GM23338 (cell line): ENCODE measurements at regions not wholly inside any gene's neighbourhood (a gene's known extent, or its start where the extent isn't known, plus 50 kb on each side); places are given as distances from the start of the nearest gene placed in this dataset.

Experiments used
- ATAC-seq: fragments of 200-7000 bp; cut with Tn5 transposase; 3 replicates; pipeline ENCODE4 v1.9.1; 2020
- DNase-seq: peaks from one replicate; pipeline ENCODE4 v3.0.0-alpha.2; 2015; ENCODE audit warnings: low spot score
- H2AFZ ChIP-seq: fragments of 200-600 bp; sonication (generic); 2 replicates; pipeline ENCODE4 v1.8.0; 2016; ENCODE audit warnings: antibody characterized with exemption, mild to moderate bottlenecking, moderate library complexity
- H3F3A ChIP-seq: fragments of 200-600 bp; sonication (generic); replicated peaks from 2 replicates; pipeline ENCODE4 v1.8.0; 2017; ENCODE audit warnings: antibody characterized with exemption, mixed run types, low read depth
- H3K27ac ChIP-seq: fragments of 200-600 bp; sonication (generic); 2 replicates; pipeline ENCODE4 v1.6.1; 2016; ENCODE audit warnings: low read depth
- H3K27me3 ChIP-seq: fragments of 200-600 bp; sonication (generic); 2 replicates; pipeline ENCODE4 v1.8.0; 2016; ENCODE audit warnings: mild to moderate bottlenecking, mixed run types, moderate library complexity; ENCODE audit not compliant: insufficient read depth
- H3K36me3 ChIP-seq: fragments of 200-600 bp; sonication (generic); 2 replicates; pipeline ENCODE4 v1.8.0; 2016; ENCODE audit warnings: mild to moderate bottlenecking; ENCODE audit not compliant: insufficient read depth
- H3K4me1 ChIP-seq: fragments of 200-600 bp; sonication (generic); 2 replicates; pipeline ENCODE4 v1.8.0; 2016; ENCODE audit warnings: mild to moderate bottlenecking, moderate library complexity; ENCODE audit not compliant: insufficient read depth
- H3K4me2 ChIP-seq: fragments of 200-600 bp; sonication (generic); 2 replicates; pipeline ENCODE4 v1.7.1; 2017; ENCODE audit warnings: mixed run types
- H3K4me3 ChIP-seq: fragments of 200-600 bp; sonication (generic); 2 replicates; pipeline ENCODE4 v1.6.1; 2016; ENCODE audit warnings: mixed run types
- H3K79me2 ChIP-seq: fragments of 200-600 bp; sonication (generic); replicated peaks from 2 replicates; pipeline ENCODE4 v1.8.0; 2017; ENCODE audit warnings: mild to moderate bottlenecking; ENCODE audit not compliant: insufficient read depth
- H3K9me2 ChIP-seq: fragments of 200-600 bp; sonication (generic); 2 replicates; pipeline ENCODE4 v1.8.0; 2017; ENCODE audit not compliant: insufficient read depth
- H4K20me1 ChIP-seq: fragments of 200-600 bp; sonication (generic); replicated peaks from 2 replicates; pipeline ENCODE4 v1.8.0; 2017; ENCODE audit warnings: mild to moderate bottlenecking; ENCODE audit not compliant: insufficient read depth
- H3K27ac Mint-ChIP-seq: 2 replicates; pipeline ENCODE4 v1.8.0; 2020; ENCODE audit warnings: inconsistent platforms, mild to moderate bottlenecking, moderate library complexity, mixed read lengths
- H3K27me3 Mint-ChIP-seq: 3 replicates; pipeline ENCODE4 v1.8.0; 2022; ENCODE audit warnings: low read depth, mild to moderate bottlenecking, moderate library complexity, mixed read lengths, inconsistent platforms; ENCODE audit not compliant: insufficient read depth, poor library complexity
- H3K36me3 Mint-ChIP-seq: 3 replicates; pipeline ENCODE4 v1.8.0; 2021; ENCODE audit warnings: low read depth, mild to moderate bottlenecking, inconsistent platforms, moderate library complexity, mixed read lengths
- H3K4me1 Mint-ChIP-seq: 3 replicates; pipeline ENCODE4 v1.8.0; 2020; ENCODE audit warnings: mild to moderate bottlenecking, inconsistent platforms, mixed read lengths
- H3K4me3 Mint-ChIP-seq: 3 replicates; pipeline ENCODE4 v1.8.0; 2021; ENCODE audit warnings: moderate library complexity, mild to moderate bottlenecking, inconsistent platforms, mixed read lengths
- H3K9me3 Mint-ChIP-seq: 3 replicates; pipeline ENCODE4 v1.8.0; 2020; ENCODE audit warnings: moderate library complexity, mild to moderate bottlenecking, inconsistent platforms, mixed read lengths
- CREB1 ChIP-seq: fragments of 250-450 bp; sonication (Bioruptor Pico); IDR thresholded peaks from 2 replicates; pipeline ENCODE4 v1.5.0; 2020; ENCODE audit warnings: low read depth, mild to moderate bottlenecking, moderate library complexity
- EZH2 ChIP-seq: fragments of 200-600 bp; sonication (generic); IDR thresholded peaks from one replicate; pipeline ENCODE4 v1.8.0; 2017; ENCODE audit warnings: antibody characterized with exemption, mild to moderate bottlenecking, low read depth; ENCODE audit not compliant: unreplicated experiment
- EZH2phosphoT487 ChIP-seq: fragments of 200-600 bp; sonication (generic); IDR thresholded peaks from one replicate; pipeline ENCODE4 v1.8.1; 2018; ENCODE audit warnings: antibody characterized with exemption; ENCODE audit not compliant: unreplicated experiment
- JUNB ChIP-seq: IDR thresholded peaks from one replicate; pipeline ENCODE4 v1.6.1; 2016; ENCODE audit warnings: antibody characterized with exemption; ENCODE audit not compliant: unreplicated experiment
- NANOG ChIP-seq: IDR thresholded peaks from 2 replicates; pipeline ENCODE4 v1.6.1; 2016; ENCODE audit warnings: antibody characterized with exemption, borderline replicate concordance
- POLR2AphosphoS5 ChIP-seq: IDR thresholded peaks from 2 replicates; pipeline ENCODE4 v1.6.1; 2016; ENCODE audit warnings: antibody characterized with exemption, low read depth
- STAT1 ChIP-seq: IDR thresholded peaks from one replicate; pipeline ENCODE4 v1.6.1; 2016; ENCODE audit warnings: antibody characterized with exemption; ENCODE audit not compliant: unreplicated experiment
- ZNF114 ChIP-seq: fragments of 250-450 bp; sonication (Bioruptor Pico); IDR thresholded peaks from 2 replicates; pipeline ENCODE4 v1.5.0; 2020; ENCODE audit warnings: mild to moderate bottlenecking, moderate library complexity
- ZNF331 ChIP-seq: fragments of 250-450 bp; sonication (Bioruptor Pico); IDR thresholded peaks from 2 replicates; pipeline ENCODE4 v1.5.0; 2020; ENCODE audit warnings: low read depth, mild to moderate bottlenecking, moderate library complexity
- TF ChIP-seq, protein P1 (sequence below), 2 experiments: fragments of 200-600 bp in 1 of 2; sonication (generic) in 1 of 2; conservative IDR thresholded peaks; 2 replicates each; pipeline versions ENCODE4 v1.5.1 to v1.6.1; 2016 to 2017; ENCODE audit warnings: antibody characterized with exemption in 2 of 2, low read depth in 2 of 2, mild to moderate bottlenecking in 2 of 2, moderate library complexity in 1 of 2
- TF ChIP-seq, protein P2 (sequence below): IDR thresholded peaks from one replicate; pipeline ENCODE4 v1.6.1; 2018; ENCODE audit warnings: antibody characterized with exemption; ENCODE audit not compliant: unreplicated experiment

DNA sequence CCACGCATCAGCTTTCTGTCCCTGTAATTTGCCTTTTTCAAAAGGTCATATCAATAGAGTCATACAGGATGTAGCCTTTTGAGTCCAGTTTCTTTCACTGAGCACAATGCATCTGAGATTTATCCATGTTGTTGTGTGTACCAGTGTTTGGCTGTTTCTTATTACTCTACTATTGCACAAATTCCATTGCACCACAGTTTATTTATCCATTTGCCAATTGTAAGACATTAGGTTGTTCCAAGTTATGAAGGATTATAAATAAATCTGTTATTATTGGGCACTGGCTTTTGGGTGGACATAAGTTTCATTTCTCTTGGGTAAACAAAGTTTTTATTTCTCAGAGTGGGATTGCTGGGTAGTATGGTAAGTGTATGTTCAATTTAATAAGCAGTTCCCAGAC is 68.3 kb upstream of the TBPL2 start:
- no peaks in the 10 kb centered on the region for H3K4me1 Mint-ChIP-seq
- H3K4me3 Mint-ChIP-seq = no peak overlapping the region

DNA sequence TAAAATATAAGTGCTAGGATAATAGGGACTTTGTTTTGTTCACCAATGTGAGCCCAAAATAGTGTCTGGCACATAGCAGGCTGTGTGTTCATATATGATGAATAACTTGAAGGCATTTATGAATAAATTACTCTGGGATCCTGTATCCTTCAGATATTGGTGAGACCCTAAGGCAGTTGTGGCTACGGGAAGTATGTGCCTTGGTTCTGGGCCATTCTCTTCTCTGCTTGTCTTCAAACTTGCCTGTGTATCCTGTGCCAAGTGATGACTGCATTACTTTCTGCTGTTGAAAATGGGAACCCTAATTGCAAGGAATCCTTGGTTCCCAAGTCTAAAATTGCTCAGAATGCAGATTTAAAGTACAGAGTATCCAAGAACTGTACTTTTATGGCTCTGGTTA is 67.6 kb upstream of the KTN1 start:
- no peaks in the 10 kb centered on the region for H3K36me3 ChIP-seq
- TF ChIP-seq, protein P1, sequence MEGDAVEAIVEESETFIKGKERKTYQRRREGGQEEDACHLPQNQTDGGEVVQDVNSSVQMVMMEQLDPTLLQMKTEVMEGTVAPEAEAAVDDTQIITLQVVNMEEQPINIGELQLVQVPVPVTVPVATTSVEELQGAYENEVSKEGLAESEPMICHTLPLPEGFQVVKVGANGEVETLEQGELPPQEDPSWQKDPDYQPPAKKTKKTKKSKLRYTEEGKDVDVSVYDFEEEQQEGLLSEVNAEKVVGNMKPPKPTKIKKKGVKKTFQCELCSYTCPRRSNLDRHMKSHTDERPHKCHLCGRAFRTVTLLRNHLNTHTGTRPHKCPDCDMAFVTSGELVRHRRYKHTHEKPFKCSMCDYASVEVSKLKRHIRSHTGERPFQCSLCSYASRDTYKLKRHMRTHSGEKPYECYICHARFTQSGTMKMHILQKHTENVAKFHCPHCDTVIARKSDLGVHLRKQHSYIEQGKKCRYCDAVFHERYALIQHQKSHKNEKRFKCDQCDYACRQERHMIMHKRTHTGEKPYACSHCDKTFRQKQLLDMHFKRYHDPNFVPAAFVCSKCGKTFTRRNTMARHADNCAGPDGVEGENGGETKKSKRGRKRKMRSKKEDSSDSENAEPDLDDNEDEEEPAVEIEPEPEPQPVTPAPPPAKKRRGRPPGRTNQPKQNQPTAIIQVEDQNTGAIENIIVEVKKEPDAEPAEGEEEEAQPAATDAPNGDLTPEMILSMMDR (conservative IDR thresholded peaks at IDR 0.05; ENCODE audit: low read depth in 2 of 2) = no peak
- no peak for TF ChIP-seq POLR2AphosphoS5
- TF ChIP-seq STAT1 = no peak
- no peak for TF ChIP-seq ZNF114 (CRISPR knock-in tag)
- no peak for TF ChIP-seq ZNF331 (CRISPR knock-in tag)
- TF ChIP-seq NANOG = no peak
- TF ChIP-seq, protein P2, sequence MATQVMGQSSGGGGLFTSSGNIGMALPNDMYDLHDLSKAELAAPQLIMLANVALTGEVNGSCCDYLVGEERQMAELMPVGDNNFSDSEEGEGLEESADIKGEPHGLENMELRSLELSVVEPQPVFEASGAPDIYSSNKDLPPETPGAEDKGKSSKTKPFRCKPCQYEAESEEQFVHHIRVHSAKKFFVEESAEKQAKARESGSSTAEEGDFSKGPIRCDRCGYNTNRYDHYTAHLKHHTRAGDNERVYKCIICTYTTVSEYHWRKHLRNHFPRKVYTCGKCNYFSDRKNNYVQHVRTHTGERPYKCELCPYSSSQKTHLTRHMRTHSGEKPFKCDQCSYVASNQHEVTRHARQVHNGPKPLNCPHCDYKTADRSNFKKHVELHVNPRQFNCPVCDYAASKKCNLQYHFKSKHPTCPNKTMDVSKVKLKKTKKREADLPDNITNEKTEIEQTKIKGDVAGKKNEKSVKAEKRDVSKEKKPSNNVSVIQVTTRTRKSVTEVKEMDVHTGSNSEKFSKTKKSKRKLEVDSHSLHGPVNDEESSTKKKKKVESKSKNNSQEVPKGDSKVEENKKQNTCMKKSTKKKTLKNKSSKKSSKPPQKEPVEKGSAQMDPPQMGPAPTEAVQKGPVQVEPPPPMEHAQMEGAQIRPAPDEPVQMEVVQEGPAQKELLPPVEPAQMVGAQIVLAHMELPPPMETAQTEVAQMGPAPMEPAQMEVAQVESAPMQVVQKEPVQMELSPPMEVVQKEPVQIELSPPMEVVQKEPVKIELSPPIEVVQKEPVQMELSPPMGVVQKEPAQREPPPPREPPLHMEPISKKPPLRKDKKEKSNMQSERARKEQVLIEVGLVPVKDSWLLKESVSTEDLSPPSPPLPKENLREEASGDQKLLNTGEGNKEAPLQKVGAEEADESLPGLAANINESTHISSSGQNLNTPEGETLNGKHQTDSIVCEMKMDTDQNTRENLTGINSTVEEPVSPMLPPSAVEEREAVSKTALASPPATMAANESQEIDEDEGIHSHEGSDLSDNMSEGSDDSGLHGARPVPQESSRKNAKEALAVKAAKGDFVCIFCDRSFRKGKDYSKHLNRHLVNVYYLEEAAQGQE = no peak
- TF ChIP-seq CREB1 (CRISPR knock-in tag) = no peak
- no peak for TF ChIP-seq EZH2
- TF ChIP-seq JUNB = no peak

More for the DNA sequence above, 68.3 kb upstream of the TBPL2 start:
- H4K20me1 ChIP-seq = no peaks in the 10 kb centered on the region
- H3F3A ChIP-seq = no peaks in the 10 kb centered on the region
- no peak overlapping the region for H2AFZ ChIP-seq
- H3K36me3 ChIP-seq = no peaks in the 10 kb centered on the region
- H3K27me3 Mint-ChIP-seq = peaks cover 2% of the 10 kb centered on the region
- DNase-seq = no peak
- no peak overlapping the region for H3K4me2 ChIP-seq
- H3K79me2 ChIP-seq = no peaks in the 10 kb centered on the region
- no peak for ATAC-seq
- H3K27me3 ChIP-seq = no peaks in the 10 kb centered on the region
- TF ChIP-seq ZNF114 (CRISPR knock-in tag) = no peak
- TF ChIP-seq EZH2phosphoT487 = no peak
- TF ChIP-seq ZNF331 (CRISPR knock-in tag) = no peak
- TF ChIP-seq NANOG = no peak
- TF ChIP-seq STAT1 = no peak
- TF ChIP-seq JUNB = no peak
- no peak for TF ChIP-seq CREB1 (CRISPR knock-in tag)
- H3K36me3 Mint-ChIP-seq = 0 out of 3 replicates have a peak, but pooled peaks cover 4% of the 10 kb centered on the region
- H3K27ac Mint-ChIP-seq = no peak overlapping the region
- no peak overlapping the region for H3K4me3 ChIP-seq
- H3K4me1 ChIP-seq = no peaks in the 10 kb centered on the region
- H3K9me3 Mint-ChIP-seq = peaks cover 8% of the 10 kb centered on the region
- no peak overlapping the region for H3K27ac ChIP-seq
- no peaks in the 10 kb centered on the region for H3K9me2 ChIP-seq

More for the DNA sequence above, 67.6 kb upstream of the KTN1 start:
- Histone ChIP-seq H3K27ac (no peak overlapping the region), H2AFZ (no peak overlapping the region), H3K4me2 (no peak overlapping the region), H3K9me2 (no peaks in the 10 kb centered on the region), H3K4me1 (no peaks in the 10 kb centered on the region), H3K27me3 (no peaks in the 10 kb centered on the region), H4K20me1 (no peaks in the 10 kb centered on the region), H3K79me2 (no peaks in the 10 kb centered on the region), H3K4me3 (no peak overlapping the region), H3F3A (no peaks in the 10 kb centered on the region)
- Mint-ChIP-seq H3K4me1 (no peaks in the 10 kb centered on the region), H3K27me3 (no peaks in the 10 kb centered on the region), H3K9me3 (peaks cover 8% of the 10 kb centered on the region), H3K27ac (no peak overlapping the region), H3K4me3 (no peak overlapping the region), H3K36me3 (0 out of 3 replicates have a peak, but pooled peaks cover 4% of the 10 kb centered on the region)
- DNase-seq = no peak
- no peak for ATAC-seq
